Activated naive CD8-positive, alpha-beta T cell treated with anti-CD3 and anti-CD28 coated beads, Interleukin-2, amount 50 U/mL, for 24 hours (primary cell): ENCODE measurements at regions not wholly inside any gene's neighbourhood (a gene's known extent, or its start where the extent isn't known, plus 50 kb on each side); places are given as distances from the start of the nearest gene placed in this dataset.

Experiments
- ATAC-seq: fragments of 150-1000 bp; cut with Tn5 transposase; one replicate; pipeline ENCODE4 v1.10.0; 2021
- DNase-seq: peaks from one replicate; pipeline ENCODE4 v3.0.0; 2021
- H3K27ac Mint-ChIP-seq: one replicate; pipeline ENCODE4 v1.8.0; 2021; ENCODE audit warnings: mild to moderate bottlenecking, mixed read lengths
- H3K27me3 Mint-ChIP-seq: one replicate; pipeline ENCODE4 v1.8.0; 2021; ENCODE audit warnings: mixed read lengths
- H3K36me3 Mint-ChIP-seq: one replicate; pipeline ENCODE4 v1.8.0; 2021; ENCODE audit warnings: low read depth, mixed read lengths
- H3K4me1 Mint-ChIP-seq: one replicate; pipeline ENCODE4 v1.8.0; 2021; ENCODE audit warnings: mixed read lengths
- H3K4me3 Mint-ChIP-seq: one replicate; pipeline ENCODE4 v1.8.0; 2021; ENCODE audit warnings: mild to moderate bottlenecking, moderate library complexity, mixed read lengths
- H3K9me3 Mint-ChIP-seq: one replicate; pipeline ENCODE4 v1.8.0; 2021; ENCODE audit warnings: mixed read lengths

- no peak overlapping the region for H3K4me3 Mint-ChIP-seq
- H3K4me1 Mint-ChIP-seq = no peaks in the 10 kb centered on the region
- peaks cover 8% of the 10 kb centered on the region for H3K9me3 Mint-ChIP-seq
- no peak for DNase-seq
- no peak for ATAC-seq
- H3K27me3 Mint-ChIP-seq = peaks cover 23% of the 10 kb centered on the region
- no peaks in the 10 kb centered on the region for H3K36me3 Mint-ChIP-seq
- no peak overlapping the region for H3K27ac Mint-ChIP-seq
Measured at GRCh38 chr17:74148901-74149596, 54.4 kb upstream of the RPL38 start.

DNA sequence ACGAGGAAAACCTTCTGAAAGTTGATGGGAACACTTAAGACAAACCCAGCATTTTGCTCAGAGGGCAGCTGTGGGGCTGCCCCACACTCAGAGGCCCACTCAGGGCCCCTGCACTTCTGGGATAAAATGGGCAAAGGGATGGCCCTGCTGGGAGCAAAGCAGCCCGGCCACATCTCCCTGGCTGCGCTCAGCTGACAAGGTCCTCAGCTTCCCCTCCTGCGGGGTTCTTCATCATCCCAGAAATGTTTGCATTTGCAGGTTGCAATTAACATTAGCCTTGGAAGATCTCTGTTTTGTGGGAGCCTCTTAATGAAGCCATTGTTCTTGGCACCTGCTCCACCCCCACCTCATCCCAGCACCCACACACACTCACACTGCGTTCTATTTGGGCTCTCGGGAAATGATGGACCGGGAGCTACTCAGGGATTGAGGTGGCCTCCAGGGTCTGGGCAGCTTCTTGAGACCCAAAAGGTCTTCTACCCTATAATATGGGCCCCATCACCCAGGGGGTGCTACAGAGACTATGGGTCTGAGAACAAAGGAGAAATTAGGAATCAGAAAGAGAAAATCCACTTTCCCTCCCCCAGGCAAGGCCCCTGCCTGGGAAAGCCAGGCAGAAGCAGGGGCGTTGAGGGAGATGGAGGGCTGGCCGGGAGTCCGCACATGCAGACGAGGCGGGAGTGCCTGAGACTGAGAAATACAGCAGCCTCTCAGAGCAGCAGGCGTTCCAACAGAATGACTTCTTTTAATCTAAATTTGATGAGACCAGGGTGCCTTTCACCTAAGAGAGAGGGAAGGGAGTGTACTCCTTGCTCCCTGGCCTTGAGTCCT lies 53.7 kb upstream of the RPL38 start:
- H3K36me3 Mint-ChIP-seq = no peaks in the 10 kb centered on the region
- H3K4me1 Mint-ChIP-seq = no peaks in the 10 kb centered on the region
- no peak overlapping the region for H3K27ac Mint-ChIP-seq
- H3K4me3 Mint-ChIP-seq = no peak overlapping the region
- DNase-seq (no peak), ATAC-seq (no peak)
- H3K9me3 Mint-ChIP-seq = peaks cover 2% of the 10 kb centered on the region
- peaks cover 25% of the 10 kb centered on the region for H3K27me3 Mint-ChIP-seq

- Mint-ChIP-seq H3K27ac (no peak overlapping the region), H3K27me3 (peaks cover 26% of the 10 kb centered on the region), H3K9me3 (no peaks in the 10 kb centered on the region), H3K36me3 (no peaks in the 10 kb centered on the region), H3K4me1 (no peaks in the 10 kb centered on the region), H3K4me3 (no peak overlapping the region)
- ATAC-seq = no peak
- no peak for DNase-seq
Measured at GRCh38 chr17:74150428-74151025, 53.0 kb upstream of the RPL38 start.

DNA sequence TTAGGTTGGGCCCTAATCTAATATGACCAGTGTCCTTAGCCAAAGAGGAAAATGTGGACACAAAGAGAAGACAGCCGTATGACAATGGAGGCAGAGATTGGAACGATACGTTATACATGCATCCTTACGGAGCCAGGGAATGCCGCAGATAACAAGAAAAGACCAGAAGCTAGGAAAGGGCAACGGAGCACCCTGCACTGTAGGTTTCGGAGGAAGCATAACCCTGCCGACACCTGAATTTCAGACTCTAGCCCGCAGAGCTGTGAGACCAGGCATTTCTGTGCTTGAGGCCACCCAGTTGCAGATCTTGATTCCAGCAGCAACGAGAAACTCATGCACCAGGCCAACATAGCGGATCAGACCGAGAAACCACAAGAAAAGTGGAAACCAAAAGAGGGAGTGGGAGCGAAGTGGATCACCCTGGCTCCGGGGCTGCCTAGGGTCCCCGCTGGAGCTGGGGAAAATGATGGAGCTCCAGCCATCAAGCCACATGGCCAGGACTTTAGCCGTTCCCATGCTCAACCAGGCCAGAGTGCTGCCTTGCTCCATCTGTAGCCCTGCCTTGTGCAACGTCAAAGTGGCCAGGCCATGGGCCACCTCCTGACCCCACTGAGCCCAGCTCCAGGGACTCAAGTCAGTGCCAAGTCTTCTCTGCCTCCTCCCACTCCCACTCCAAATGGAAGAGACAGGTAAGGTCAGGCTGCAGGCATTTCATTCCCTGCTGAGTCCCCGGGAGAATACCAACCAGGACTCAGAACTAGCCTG lies 51.7 kb upstream of the RPL38 start:
- no peaks in the 10 kb centered on the region for H3K4me1 Mint-ChIP-seq
- DNase-seq (no peak), ATAC-seq (no peak)
- no peak overlapping the region for H3K4me3 Mint-ChIP-seq
- no peaks in the 10 kb centered on the region for H3K36me3 Mint-ChIP-seq
- H3K9me3 Mint-ChIP-seq = no peaks in the 10 kb centered on the region
- peaks cover 20% of the 10 kb centered on the region for H3K27me3 Mint-ChIP-seq
- H3K27ac Mint-ChIP-seq = no peak overlapping the region

- Mint-ChIP-seq H3K36me3 (no peaks in the 10 kb centered on the region), H3K4me1 (no peaks in the 10 kb centered on the region), H3K27me3 (peaks cover 21% of the 10 kb centered on the region), H3K9me3 (no peaks in the 10 kb centered on the region), H3K27ac (no peak overlapping the region), H3K4me3 (no peak overlapping the region)
- DNase-seq = no peak
- ATAC-seq = no peak
Measured at GRCh38 chr17:74152591-74153455, 50.7 kb upstream of the RPL38 start.

DNA sequence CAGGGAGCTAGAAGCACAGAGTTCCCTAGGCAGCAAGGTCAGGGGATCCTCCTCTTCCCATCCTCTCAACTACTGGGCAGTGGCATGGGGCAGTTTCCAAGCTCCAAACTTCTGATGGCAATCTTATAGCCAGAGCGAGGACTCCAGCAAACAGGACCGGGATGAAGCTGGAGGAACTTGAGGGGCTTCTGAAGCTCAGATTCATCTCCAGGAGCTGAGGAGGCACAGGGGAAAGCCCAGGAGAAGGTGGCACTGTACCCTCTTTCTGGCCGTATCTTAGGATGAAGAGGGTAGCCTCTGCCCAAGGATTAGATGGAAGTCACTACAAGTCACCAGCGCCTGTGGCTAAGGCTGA lies 50.0 kb upstream of the RPL38 start:
- Mint-ChIP-seq H3K27me3 (peaks cover 22% of the 10 kb centered on the region), H3K27ac (no peak overlapping the region), H3K9me3 (no peaks in the 10 kb centered on the region), H3K36me3 (no peaks in the 10 kb centered on the region), H3K4me3 (no peak overlapping the region), H3K4me1 (no peaks in the 10 kb centered on the region)
- no peak for DNase-seq
- no peak for ATAC-seq
